ENCODE measurements at regions not wholly inside any gene's neighbourhood (a gene's known extent, or its start where the extent isn't known, plus 50 kb on each side); places are given as distances from the start of the nearest gene placed in this dataset.

DNA sequence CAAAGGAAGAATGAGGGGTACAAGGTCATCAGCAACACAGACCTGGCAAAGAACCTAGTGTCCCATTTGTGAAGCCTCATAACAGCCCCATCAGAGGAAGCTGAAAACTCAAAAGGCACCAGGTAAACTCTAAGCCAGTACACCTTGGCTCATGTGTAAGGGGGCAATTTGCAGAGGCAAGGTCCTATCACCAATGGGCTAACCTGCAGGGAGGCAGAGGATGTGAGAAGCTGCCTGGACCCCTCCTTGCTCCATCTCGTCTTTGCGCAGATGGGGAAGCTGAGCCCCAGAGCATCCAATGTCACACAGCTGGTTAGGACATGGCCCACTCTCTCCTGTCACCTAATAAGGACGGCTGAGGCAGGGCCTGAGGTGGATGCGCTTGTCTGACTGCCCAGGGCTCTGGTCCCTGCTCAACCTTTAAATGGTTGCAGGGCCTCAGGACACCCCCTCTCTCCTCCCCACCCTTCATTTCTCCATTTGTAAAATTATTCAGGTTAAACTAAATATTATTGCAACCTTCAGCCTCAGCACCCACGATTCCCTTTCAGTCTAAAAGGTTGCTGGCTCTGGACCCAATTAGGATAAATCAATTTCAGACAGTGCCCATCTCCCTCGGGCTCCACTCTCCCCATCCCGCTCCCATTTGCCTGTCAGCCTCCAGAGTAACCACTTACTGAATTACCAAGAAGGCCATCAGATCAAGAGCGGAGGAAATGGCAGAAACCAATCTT is 135.3 kb downstream of the OAT start:
- Histone ChIP-seq H3K36me3 (ENCODE audit: control insufficient read depth, insufficient read depth, low read length) (no peaks in the 10 kb centered on the region), H3K27me3 (ENCODE audit: control insufficient read depth, insufficient read depth, low read length) (no peaks in the 10 kb centered on the region), H3K4me3 (ENCODE audit: low read depth, low read length) (no peak overlapping the region)
- TF ChIP-seq CTCF (IDR thresholded peaks at IDR 0.05; ENCODE audit: insufficient read depth, low read length, poor library complexity, severe bottlenecking): no peak
- DNase-seq (ENCODE audit: low read depth): no peak

DNA sequence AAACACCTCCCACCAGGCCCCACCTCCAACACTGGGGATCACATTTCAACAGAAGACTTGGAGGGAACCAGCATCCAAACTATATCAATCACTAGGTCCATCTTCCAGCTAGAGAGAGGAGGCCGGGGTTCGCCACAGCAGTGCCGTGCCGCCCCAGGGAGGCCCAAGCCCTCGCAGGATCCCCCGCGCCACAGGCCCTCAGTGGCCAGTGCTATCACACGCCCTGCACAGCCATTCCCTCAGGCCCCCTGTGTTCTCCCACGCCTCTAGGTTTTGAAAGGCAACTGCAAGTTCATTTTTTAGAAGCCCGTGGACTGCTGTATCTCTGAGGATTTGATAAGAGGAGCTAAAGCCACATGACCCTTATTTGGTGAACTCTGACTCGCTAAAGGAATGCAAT is 136.4 kb downstream of the OAT start:
- no peak for DNase-seq (ENCODE audit: low read depth)
- no peak overlapping the region for H3K4me3 ChIP-seq (ENCODE audit: low read depth, low read length)
- no peaks in the 10 kb centered on the region for H3K36me3 ChIP-seq (ENCODE audit: control insufficient read depth, insufficient read depth, low read length)

GRCh38 chr10:124281666-124282065 is 137.1 kb downstream of the OAT start:
- no peak for TF ChIP-seq CTCF (IDR thresholded peaks at IDR 0.05; ENCODE audit: insufficient read depth, low read length, poor library complexity, severe bottlenecking)
- DNase-seq (ENCODE audit: low read depth): no peak
- H3K36me3 ChIP-seq (ENCODE audit: control insufficient read depth, insufficient read depth, low read length): no peaks in the 10 kb centered on the region
- no peak overlapping the region for H3K4me3 ChIP-seq (ENCODE audit: low read depth, low read length)
- no peaks in the 10 kb centered on the region for H3K27me3 ChIP-seq (ENCODE audit: control insufficient read depth, insufficient read depth, low read length)

More for the DNA sequence above, 136.4 kb downstream of the OAT start:
- TF ChIP-seq CTCF (IDR thresholded peaks at IDR 0.05; ENCODE audit: insufficient read depth, low read length, poor library complexity, severe bottlenecking): no peak
- no peaks in the 10 kb centered on the region for H3K27me3 ChIP-seq (ENCODE audit: control insufficient read depth, insufficient read depth, low read length)

- no peak for TF ChIP-seq CTCF (IDR thresholded peaks at IDR 0.05; ENCODE audit: insufficient read depth, low read length, poor library complexity, severe bottlenecking)
- Histone ChIP-seq H3K27me3 (ENCODE audit: control insufficient read depth, insufficient read depth, low read length) (no peaks in the 10 kb centered on the region), H3K36me3 (ENCODE audit: control insufficient read depth, insufficient read depth, low read length) (no peaks in the 10 kb centered on the region), H3K4me3 (ENCODE audit: low read depth, low read length) (no peak overlapping the region)
- no peak for DNase-seq (ENCODE audit: low read depth)
These were observed 137.8 kb downstream of the OAT start for GRCh38 chr10:124280916-124281315.

GRCh38 chr10:124279882-124280281 is 138.8 kb downstream of the OAT start:
- Histone ChIP-seq H3K36me3 (ENCODE audit: control insufficient read depth, insufficient read depth, low read length) (no peaks in the 10 kb centered on the region), H3K27me3 (ENCODE audit: control insufficient read depth, insufficient read depth, low read length) (no peaks in the 10 kb centered on the region), H3K4me3 (ENCODE audit: low read depth, low read length) (no peak overlapping the region)
- no peak for DNase-seq (ENCODE audit: low read depth)
- TF ChIP-seq CTCF (IDR thresholded peaks at IDR 0.05; ENCODE audit: insufficient read depth, low read length, poor library complexity, severe bottlenecking): no peak

DNA sequence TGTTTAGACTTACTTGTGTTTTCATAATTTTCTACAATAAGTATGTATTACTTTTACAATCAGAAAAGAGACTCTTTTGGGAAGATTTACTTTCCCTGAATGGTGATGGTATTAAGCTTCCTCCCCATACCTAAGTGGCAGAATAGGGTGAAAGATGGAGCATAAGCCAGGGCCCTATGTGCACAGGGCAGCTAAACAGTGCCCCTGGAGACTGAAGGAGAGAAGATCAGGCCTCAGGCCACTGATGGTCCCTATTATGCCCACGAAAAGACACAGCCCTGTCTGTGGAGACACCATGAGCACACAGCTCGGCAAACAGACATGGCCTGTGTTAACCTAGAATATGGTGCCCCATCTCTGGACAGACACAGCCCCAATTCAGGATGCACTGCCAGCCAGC is 139.4 kb downstream of the OAT start:
- Histone ChIP-seq H3K4me3 (ENCODE audit: low read depth, low read length) (no peak overlapping the region), H3K27me3 (ENCODE audit: control insufficient read depth, insufficient read depth, low read length) (no peaks in the 10 kb centered on the region), H3K36me3 (ENCODE audit: control insufficient read depth, insufficient read depth, low read length) (no peaks in the 10 kb centered on the region)
- DNase-seq (ENCODE audit: low read depth): no peak
- TF ChIP-seq CTCF (IDR thresholded peaks at IDR 0.05; ENCODE audit: insufficient read depth, low read length, poor library complexity, severe bottlenecking): no peak

All from kidney epithelial cell (primary cell).